SKM-1 treated with dmso at 0.1 percent for 144 hours (cell line): ENCODE measurements at regions not wholly inside any gene's neighbourhood (a gene's known extent, or its start where the extent isn't known, plus 50 kb on each side); places are given as distances from the start of the nearest gene placed in this dataset.

ENCODE experiments used
- DNase-seq: peaks from one replicate; lab custom pipeline; 2025; ENCODE audit not compliant: unreplicated experiment; lab: John Stamatoyannopoulos, UW

- no peak for DNase-seq
Measured at GRCh38 chr6:139608466-139609261, 234.2 kb upstream of the CITED2 start.

GRCh38 chr6:139605350-139605749 lies 230.9 kb upstream of the CITED2 start:
- no peak for DNase-seq

- no peak for DNase-seq
Measured at GRCh38 chr6:139603581-139603980, 229.1 kb upstream of the CITED2 start.

DNA sequence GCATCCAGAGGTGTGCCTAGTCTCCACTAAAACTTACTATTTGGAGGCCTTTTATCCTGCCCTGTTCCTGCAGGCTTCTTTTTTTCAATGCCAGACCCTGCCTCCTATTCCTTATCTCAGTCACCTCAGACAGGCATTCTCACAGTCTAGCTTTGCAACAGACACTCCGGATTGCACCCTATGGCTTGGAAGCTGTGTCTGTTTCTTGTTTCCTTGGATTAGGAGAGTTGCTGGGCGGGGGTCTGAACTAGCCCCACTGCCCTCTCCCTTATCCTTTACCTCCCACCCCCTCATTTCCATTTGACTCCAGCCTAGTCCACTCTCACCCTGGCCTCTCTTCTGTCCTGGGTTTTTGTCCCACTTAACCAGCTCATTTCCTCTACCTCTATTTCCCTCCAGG lies 228.1 kb upstream of the CITED2 start:
- no peak for DNase-seq

DNA sequence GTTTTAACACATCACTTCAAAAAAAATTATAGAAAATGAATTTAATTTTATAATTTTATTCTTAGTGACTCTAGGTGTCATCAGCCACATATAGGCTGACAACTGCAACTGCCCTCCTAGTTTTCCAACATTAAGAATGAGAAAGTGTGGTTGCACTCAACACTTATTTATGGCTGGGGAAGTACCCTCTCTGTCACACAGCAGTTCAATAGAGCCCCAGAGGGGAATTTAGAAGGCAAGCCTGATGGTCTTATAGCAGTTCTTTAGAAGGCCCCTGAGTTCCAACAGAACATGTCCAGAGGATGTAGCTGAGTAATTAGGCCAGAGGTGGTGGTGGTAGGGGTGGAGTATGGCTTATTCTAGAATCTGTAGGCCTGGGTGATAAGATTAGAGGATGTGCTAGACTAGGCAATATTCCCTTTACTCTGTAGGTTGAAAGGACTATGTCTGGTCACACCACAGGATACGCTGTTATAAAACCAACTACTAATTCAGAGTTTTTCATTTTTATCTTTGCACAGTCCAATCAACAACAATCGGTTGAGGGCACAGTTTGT lies 226.5 kb upstream of the CITED2 start:
- DNase-seq, result no peak

DNA sequence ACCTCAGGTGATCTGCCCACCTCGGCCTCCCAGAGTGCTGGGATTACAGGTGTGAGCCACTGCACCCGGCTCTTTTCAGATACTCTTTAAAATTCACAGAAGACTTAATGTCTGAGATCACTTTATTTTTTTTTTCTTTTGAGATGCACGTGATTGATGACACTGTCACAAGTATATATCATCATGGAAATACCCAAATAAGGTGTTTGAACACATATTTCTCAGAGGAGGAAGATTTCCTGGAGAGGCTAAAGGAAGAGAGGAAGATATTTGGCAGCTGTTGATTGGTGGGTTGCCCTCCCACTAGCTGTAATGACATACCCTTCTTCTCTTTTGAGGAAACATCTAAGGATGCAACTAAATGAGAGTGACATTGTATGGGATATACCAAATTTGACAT lies 225.9 kb upstream of the CITED2 start:
- no peak for DNase-seq

- no peak for DNase-seq
Measured at GRCh38 chr6:139597771-139598755, 223.6 kb upstream of the CITED2 start.

DNA sequence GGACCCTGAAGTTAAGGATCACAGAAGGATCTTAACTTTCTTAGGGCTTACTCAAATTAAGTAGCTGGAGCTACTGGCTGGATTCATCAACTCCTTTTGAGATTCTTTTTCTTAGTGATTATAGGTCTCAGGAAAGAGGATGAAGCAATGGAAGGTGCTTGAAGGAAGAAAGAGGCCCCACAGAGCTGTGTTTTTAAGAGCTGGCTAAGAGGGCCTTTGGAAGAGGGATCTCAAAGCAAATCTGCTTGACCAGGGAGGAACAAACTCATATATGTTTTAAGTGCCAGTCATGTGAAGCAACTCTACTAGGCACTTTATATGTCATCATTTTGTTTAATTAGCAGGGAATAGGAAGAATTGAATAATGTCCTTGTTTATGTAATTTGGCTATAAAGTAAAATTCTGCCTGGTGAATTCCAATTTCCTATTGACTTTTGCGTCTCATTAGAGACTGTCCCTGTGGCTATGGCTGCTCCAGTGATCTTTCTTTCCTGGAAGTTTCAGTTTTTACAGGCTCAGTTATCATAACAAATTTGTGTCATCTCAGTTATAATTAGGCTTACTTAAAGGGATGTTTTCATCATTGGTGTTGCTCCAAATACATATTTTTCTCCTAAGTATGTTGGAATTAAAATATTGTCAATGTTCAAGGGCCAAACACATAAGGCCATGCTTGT lies 222.8 kb upstream of the CITED2 start:
- no peak for DNase-seq

GRCh38 chr6:139595183-139595582 lies 220.7 kb upstream of the CITED2 start:
- DNase-seq, result no peak

DNA sequence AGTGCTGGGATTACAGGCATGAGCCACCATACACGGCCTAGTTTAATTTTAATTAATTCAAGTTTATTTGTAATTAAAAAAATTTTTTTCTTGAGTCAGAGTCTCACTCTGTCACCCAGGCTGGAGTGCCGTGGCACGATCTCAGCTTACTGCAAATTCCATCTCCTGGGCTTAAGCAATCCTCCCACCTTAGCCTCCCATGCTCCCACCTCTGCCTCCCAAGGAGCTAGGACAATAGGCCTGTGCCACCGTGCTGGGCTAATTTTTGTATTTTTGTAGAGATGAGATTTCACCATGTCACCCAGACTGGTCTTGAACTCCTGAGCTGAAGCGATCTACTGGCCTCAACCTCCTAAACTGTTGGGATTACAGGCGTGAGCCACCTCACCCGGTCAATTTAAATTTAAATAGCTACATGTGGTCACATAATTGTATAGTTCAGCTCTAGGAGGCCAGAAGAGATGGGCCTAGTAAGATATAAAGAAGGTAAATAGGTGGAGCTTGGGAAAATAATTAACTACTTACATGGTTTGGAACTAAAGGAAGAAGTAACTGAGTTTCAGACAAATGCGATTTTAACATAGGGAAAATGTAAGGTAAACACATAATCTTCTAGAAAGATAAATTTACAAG lies 220.0 kb upstream of the CITED2 start:
- DNase-seq, result no peak

- DNase-seq, result no peak
Measured at GRCh38 chr6:139593081-139593480, 218.6 kb upstream of the CITED2 start.

GRCh38 chr6:139592011-139592410 lies 217.6 kb upstream of the CITED2 start:
- no peak for DNase-seq

- no peak for DNase-seq
Measured at GRCh38 chr6:139591075-139591865, 216.8 kb upstream of the CITED2 start.

GRCh38 chr6:139590206-139590605 lies 215.8 kb upstream of the CITED2 start:
- no peak for DNase-seq

DNA sequence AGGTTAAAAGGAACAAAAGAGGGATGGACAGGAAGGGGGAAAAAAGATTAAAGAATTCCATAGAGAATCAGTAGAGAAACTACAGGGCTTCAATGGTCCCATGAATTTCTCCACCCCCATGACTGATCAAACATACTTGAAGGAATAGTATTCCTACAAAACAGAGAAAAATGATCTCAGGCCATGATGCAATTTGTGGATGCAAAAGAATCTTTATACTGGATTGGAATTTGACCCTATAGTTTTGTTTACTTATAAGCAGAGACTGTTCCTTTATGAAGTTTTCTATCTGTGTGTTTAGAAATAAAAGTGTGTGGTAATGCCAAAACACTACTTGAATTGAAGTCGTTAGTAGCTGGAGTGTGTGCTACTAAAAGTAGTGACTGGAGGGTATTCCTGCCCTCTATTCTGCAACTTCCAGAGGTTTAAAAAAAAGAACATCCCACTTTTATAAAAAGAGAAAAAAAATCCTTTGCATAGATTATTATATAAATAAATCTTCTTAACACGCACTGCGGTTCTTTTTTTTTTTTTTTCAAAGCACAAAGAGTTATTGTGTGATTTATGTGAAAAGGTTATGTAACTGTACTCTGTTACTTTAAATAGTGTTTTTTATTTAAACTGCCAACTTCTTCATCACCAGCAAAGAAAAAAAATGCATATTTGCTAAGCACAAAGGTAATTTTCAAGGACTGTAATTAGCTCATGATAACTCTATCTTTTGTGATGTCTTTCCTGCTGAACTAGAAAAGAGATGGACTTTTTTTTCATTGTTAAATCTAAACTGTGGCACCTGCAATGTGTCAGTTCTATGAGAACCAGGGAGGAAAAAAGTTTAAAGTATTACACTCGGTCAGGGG lies 214.5 kb upstream of the CITED2 start:
- no peak for DNase-seq

- no peak for DNase-seq
Measured at GRCh38 chr6:139588076-139588639, 213.7 kb upstream of the CITED2 start.

- DNase-seq, result no peak
Measured at GRCh38 chr6:139587469-139587868, 213.0 kb upstream of the CITED2 start.

DNA sequence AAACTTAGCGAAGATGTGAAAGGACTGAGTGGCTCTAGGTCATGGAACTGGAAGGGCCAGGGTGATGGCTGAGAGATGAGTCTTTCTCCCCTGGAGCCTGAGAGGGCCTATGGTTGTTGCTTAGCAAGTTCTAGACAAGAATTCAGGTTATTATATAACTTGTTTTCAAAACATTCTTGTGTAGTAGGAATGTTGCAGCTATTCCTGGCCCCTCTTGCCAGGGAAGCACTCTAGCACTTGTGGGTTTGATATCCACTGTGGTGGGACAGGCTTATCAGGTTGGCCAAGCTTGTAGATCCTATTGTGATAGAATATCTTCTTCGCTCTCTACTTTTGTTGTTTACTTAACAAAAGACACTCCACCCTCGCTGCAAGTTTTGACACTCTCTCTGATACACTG lies 211.8 kb upstream of the CITED2 start:
- no peak for DNase-seq

- no peak for DNase-seq
Measured at GRCh38 chr6:139584599-139584998, 210.2 kb upstream of the CITED2 start.
